HepG2 (cell line): ENCODE measurements at regions not wholly inside any gene's neighbourhood (a gene's known extent, or its start where the extent isn't known, plus 50 kb on each side); places are given as distances from the start of the nearest gene placed in this dataset.
A peak's percentile ranks its signal among the peaks of the same experiment; 100 is the strongest.

Experiments
- CREM ChIP-seq, 2 experiments: sonication (generic) in 1 of 2; formaldehyde crosslinking in 1 of 2; IDR thresholded peaks; 2 replicates each; pipeline versions ENCODE4 v1.4.0 to v1.6.1; 2016 to 2020; ENCODE audit warnings: antibody characterized with exemption in 1 of 2, mild to moderate bottlenecking in 1 of 2, missing genetic modification reagents in 1 of 2
- CSRNP2 ChIP-seq: sonication (generic); formaldehyde crosslinking; conservative IDR thresholded peaks from 2 replicates; pipeline ENCODE4 v1.8.0; 2022; ENCODE audit warnings: low read depth, missing genetic modification reagents
- EHMT2 ChIP-seq: fragments of 200-600 bp; sonication (generic); IDR thresholded peaks from 2 replicates; pipeline ENCODE4 v1.7.0; 2017; ENCODE audit warnings: antibody characterized with exemption, low read depth, low read length, borderline replicate concordance
- EP300 ChIP-seq, 3 experiments: sonication (generic) in 1 of 3; formaldehyde crosslinking in 1 of 3; IDR thresholded peaks; 2 replicates each; pipeline versions ENCODE4 v1.5.1 to v1.6.1; 2011 to 2020; ENCODE audit warnings: low read depth in 2 of 3, low read length in 2 of 3, borderline replicate concordance in 1 of 3, improper control_type of control experiment in 1 of 3, mild to moderate bottlenecking in 1 of 3, missing genetic modification reagents in 1 of 3, moderate library complexity in 1 of 3
- FOXP1 ChIP-seq, 2 experiments: fragments of 450-650 bp in 1 of 2; IDR thresholded peaks; 2 replicates each; pipeline ENCODE4 v1.6.1; 2017 to 2018; ENCODE audit warnings: antibody characterized with exemption in 1 of 2
- GFI1 ChIP-seq: sonication (generic); formaldehyde crosslinking; IDR thresholded peaks from 2 replicates; pipeline ENCODE4 v1.5.0; 2020; ENCODE audit warnings: missing genetic modification reagents, mild to moderate bottlenecking, borderline replicate concordance
- HOXA5 ChIP-seq: sonication (generic); formaldehyde crosslinking; IDR thresholded peaks from 2 replicates; pipeline ENCODE4 v1.4.0; 2020; ENCODE audit warnings: missing genetic modification reagents
- KMT2B ChIP-seq: IDR thresholded peaks from 2 replicates; pipeline ENCODE4 v1.6.1; 2016; ENCODE audit warnings: missing genetic modification reagents, missing compliant biosample characterization
- MEIS2 ChIP-seq: sonication (generic); formaldehyde crosslinking; IDR thresholded peaks from 2 replicates; pipeline ENCODE4 v1.9.0; 2021; ENCODE audit warnings: mild to moderate bottlenecking, missing genetic modification reagents
- NFKB2 ChIP-seq: sonication (generic); formaldehyde crosslinking; IDR thresholded peaks from 2 replicates; pipeline ENCODE4 v1.4.0; 2020; ENCODE audit warnings: missing genetic modification reagents, borderline replicate concordance
- RCOR2 ChIP-seq: IDR thresholded peaks from 2 replicates; pipeline ENCODE4 v1.6.1; 2016; ENCODE audit warnings: missing biosample characterization, missing genetic modification reagents
- RERE ChIP-seq: IDR thresholded peaks from 2 replicates; pipeline ENCODE4 v1.6.1; 2016; ENCODE audit warnings: low read depth, missing genetic modification reagents, missing compliant biosample characterization
- SOX13 ChIP-seq, 3 experiments: fragments of 450-650 bp in 1 of 3; sonication (generic) in 1 of 3; formaldehyde crosslinking in 1 of 3; IDR thresholded peaks in 2 of 3; conservative IDR thresholded peaks in 1 of 3; 2 replicates each; pipeline versions ENCODE4 v1.5.0 to v1.6.1; 2016 to 2020; ENCODE audit warnings: antibody characterized with exemption in 1 of 3, mild to moderate bottlenecking in 1 of 3, missing compliant biosample characterization in 1 of 3, missing genetic modification reagents in 1 of 3, moderate library complexity in 1 of 3
- ZBTB38 ChIP-seq: sonication (generic); formaldehyde crosslinking; IDR thresholded peaks from 2 replicates; pipeline ENCODE4 v1.5.1; 2020; ENCODE audit warnings: mild to moderate bottlenecking, missing genetic modification reagents
- ZEB1 ChIP-seq: IDR thresholded peaks from 2 replicates; pipeline ENCODE4 v1.6.1; 2012; ENCODE audit warnings: mild to moderate bottlenecking, low read depth, inconsistent platforms; ENCODE audit not compliant: insufficient replicate concordance
- ZNF331 ChIP-seq: sonication (generic); formaldehyde crosslinking; IDR thresholded peaks from 2 replicates; pipeline ENCODE4 v1.4.0; 2020; ENCODE audit warnings: missing genetic modification reagents
- ZNF362 ChIP-seq: sonication (generic); formaldehyde crosslinking; IDR thresholded peaks from 2 replicates; pipeline ENCODE4 v1.4.0; 2020; ENCODE audit warnings: missing genetic modification reagents, mild to moderate bottlenecking, borderline replicate concordance
- ZNF816 ChIP-seq: sonication (generic); formaldehyde crosslinking; IDR thresholded peaks from 2 replicates; pipeline ENCODE4 v1.8.0; 2022; ENCODE audit warnings: missing genetic modification reagents, mild to moderate bottlenecking, borderline replicate concordance
- ZNF850 ChIP-seq: sonication (generic); formaldehyde crosslinking; conservative IDR thresholded peaks from 2 replicates; pipeline ENCODE4 v1.9.0; 2021; ENCODE audit warnings: mild to moderate bottlenecking, missing genetic modification reagents
- ZSCAN20 ChIP-seq: sonication (generic); formaldehyde crosslinking; IDR thresholded peaks from 2 replicates; pipeline ENCODE4 v1.4.0; 2020; ENCODE audit warnings: missing genetic modification reagents, mild to moderate bottlenecking, borderline replicate concordance

GRCh38 chr2:8413589-8414135 is 268.2 kb upstream of the ID2 start (continued):
- TF ChIP-seq CREM (IDR thresholded peaks at IDR 0.05) (peak; percentile 74; the same call in 1 of the 2 replicates), CREM (CRISPR knock-in tag; IDR thresholded peaks at IDR 0.05) (no peak), ZNF362 (CRISPR knock-in tag) (no peak; the same call in 1 of the 2 replicates), EP300 (IDR thresholded peaks at IDR 0.05; ENCODE audit: low read depth in 2 of 2, low read length in 2 of 2) (peak; percentile 78 to 87; a peak in 3 of 4 replicates), EP300 (CRISPR knock-in tag; IDR thresholded peaks at IDR 0.05; ENCODE audit: borderline replicate concordance) (no peak; the same call in 1 of the 2 replicates), KMT2B (CRISPR knock-in tag) (no peak), ZBTB38 (no peak), ZSCAN20 (no peak), CSRNP2 (CRISPR knock-in tag) (no peak), ZNF331 (peak; percentile 24; the same call in 1 of the 2 replicates), EHMT2 (no peak; the same call in 1 of the 2 replicates), NFKB2 (CRISPR knock-in tag) (no peak), RERE (CRISPR knock-in tag) (0 out of 2 replicates have a peak, but pooled peaks have one; percentile 20), ZEB1 (peak; percentile 83), GFI1 (peak; percentile 57; the same call in 1 of the 2 replicates), FOXP1 (IDR thresholded peaks at IDR 0.05) (no peak), FOXP1 (CRISPR knock-in tag; IDR thresholded peaks at IDR 0.05) (peak; percentile 57; the same call in 1 of the 2 replicates), MEIS2 (CRISPR knock-in tag) (0 out of 2 replicates have a peak, but pooled peaks have one; percentile 14), ZNF816 (peak; percentile 45; the same call in 1 of the 2 replicates), RCOR2 (no peak; the same call in 1 of the 2 replicates), SOX13 (IDR thresholded peaks at IDR 0.05) (0 out of 2 replicates have a peak, but pooled peaks have one; percentile 8), SOX13 (CRISPR knock-in tag; conservative IDR thresholded peaks at IDR 0.05 in 1 of 2, IDR thresholded peaks at IDR 0.05 in 1 of 2) (peak in 1 of 2 experiments; percentile 63; a peak in 2 of 4 replicates), HOXA5 (CRISPR knock-in tag) (no peak), ZNF850 (no peak)
